GM23338 (cell line): ENCODE measurements at regions not wholly inside any gene's neighbourhood (a gene's known extent, or its start where the extent isn't known, plus 50 kb on each side); places are given as distances from the start of the nearest gene placed in this dataset.

Experiments used
- ATAC-seq: fragments of 200-7000 bp; cut with Tn5 transposase; 3 replicates; pipeline ENCODE4 v1.9.1; 2020
- DNase-seq: peaks from one replicate; pipeline ENCODE4 v3.0.0-alpha.2; 2015; ENCODE audit warnings: low spot score
- H2AFZ ChIP-seq: fragments of 200-600 bp; sonication (generic); 2 replicates; pipeline ENCODE4 v1.8.0; 2016; ENCODE audit warnings: antibody characterized with exemption, mild to moderate bottlenecking, moderate library complexity
- H3F3A ChIP-seq: fragments of 200-600 bp; sonication (generic); replicated peaks from 2 replicates; pipeline ENCODE4 v1.8.0; 2017; ENCODE audit warnings: antibody characterized with exemption, mixed run types, low read depth
- H3K27ac ChIP-seq: fragments of 200-600 bp; sonication (generic); 2 replicates; pipeline ENCODE4 v1.6.1; 2016; ENCODE audit warnings: low read depth
- H3K27me3 ChIP-seq: fragments of 200-600 bp; sonication (generic); 2 replicates; pipeline ENCODE4 v1.8.0; 2016; ENCODE audit warnings: mild to moderate bottlenecking, mixed run types, moderate library complexity; ENCODE audit not compliant: insufficient read depth
- H3K36me3 ChIP-seq: fragments of 200-600 bp; sonication (generic); 2 replicates; pipeline ENCODE4 v1.8.0; 2016; ENCODE audit warnings: mild to moderate bottlenecking; ENCODE audit not compliant: insufficient read depth
- H3K4me1 ChIP-seq: fragments of 200-600 bp; sonication (generic); 2 replicates; pipeline ENCODE4 v1.8.0; 2016; ENCODE audit warnings: mild to moderate bottlenecking, moderate library complexity; ENCODE audit not compliant: insufficient read depth
- H3K4me2 ChIP-seq: fragments of 200-600 bp; sonication (generic); 2 replicates; pipeline ENCODE4 v1.7.1; 2017; ENCODE audit warnings: mixed run types
- H3K4me3 ChIP-seq: fragments of 200-600 bp; sonication (generic); 2 replicates; pipeline ENCODE4 v1.6.1; 2016; ENCODE audit warnings: mixed run types
- H3K79me2 ChIP-seq: fragments of 200-600 bp; sonication (generic); replicated peaks from 2 replicates; pipeline ENCODE4 v1.8.0; 2017; ENCODE audit warnings: mild to moderate bottlenecking; ENCODE audit not compliant: insufficient read depth
- H3K9me2 ChIP-seq: fragments of 200-600 bp; sonication (generic); 2 replicates; pipeline ENCODE4 v1.8.0; 2017; ENCODE audit not compliant: insufficient read depth
- H4K20me1 ChIP-seq: fragments of 200-600 bp; sonication (generic); replicated peaks from 2 replicates; pipeline ENCODE4 v1.8.0; 2017; ENCODE audit warnings: mild to moderate bottlenecking; ENCODE audit not compliant: insufficient read depth
- H3K27ac Mint-ChIP-seq: 2 replicates; pipeline ENCODE4 v1.8.0; 2020; ENCODE audit warnings: inconsistent platforms, mild to moderate bottlenecking, moderate library complexity, mixed read lengths
- H3K27me3 Mint-ChIP-seq: 3 replicates; pipeline ENCODE4 v1.8.0; 2022; ENCODE audit warnings: low read depth, mild to moderate bottlenecking, moderate library complexity, mixed read lengths, inconsistent platforms; ENCODE audit not compliant: insufficient read depth, poor library complexity
- H3K36me3 Mint-ChIP-seq: 3 replicates; pipeline ENCODE4 v1.8.0; 2021; ENCODE audit warnings: low read depth, mild to moderate bottlenecking, inconsistent platforms, moderate library complexity, mixed read lengths
- H3K4me1 Mint-ChIP-seq: 3 replicates; pipeline ENCODE4 v1.8.0; 2020; ENCODE audit warnings: mild to moderate bottlenecking, inconsistent platforms, mixed read lengths
- H3K4me3 Mint-ChIP-seq: 3 replicates; pipeline ENCODE4 v1.8.0; 2021; ENCODE audit warnings: moderate library complexity, mild to moderate bottlenecking, inconsistent platforms, mixed read lengths
- H3K9me3 Mint-ChIP-seq: 3 replicates; pipeline ENCODE4 v1.8.0; 2020; ENCODE audit warnings: moderate library complexity, mild to moderate bottlenecking, inconsistent platforms, mixed read lengths
- CREB1 ChIP-seq: fragments of 250-450 bp; sonication (Bioruptor Pico); IDR thresholded peaks from 2 replicates; pipeline ENCODE4 v1.5.0; 2020; ENCODE audit warnings: low read depth, mild to moderate bottlenecking, moderate library complexity
- ETS1 ChIP-seq: IDR thresholded peaks from 2 replicates; pipeline ENCODE4 v1.6.1; 2016; ENCODE audit warnings: antibody characterized with exemption
- EZH2 ChIP-seq: fragments of 200-600 bp; sonication (generic); IDR thresholded peaks from one replicate; pipeline ENCODE4 v1.8.0; 2017; ENCODE audit warnings: antibody characterized with exemption, mild to moderate bottlenecking, low read depth; ENCODE audit not compliant: unreplicated experiment
- EZH2phosphoT487 ChIP-seq: fragments of 200-600 bp; sonication (generic); IDR thresholded peaks from one replicate; pipeline ENCODE4 v1.8.1; 2018; ENCODE audit warnings: antibody characterized with exemption; ENCODE audit not compliant: unreplicated experiment
- ZNF114 ChIP-seq: fragments of 250-450 bp; sonication (Bioruptor Pico); IDR thresholded peaks from 2 replicates; pipeline ENCODE4 v1.5.0; 2020; ENCODE audit warnings: mild to moderate bottlenecking, moderate library complexity
- ZNF462 ChIP-seq: fragments of 250-450 bp; sonication (Bioruptor Pico); IDR thresholded peaks from 2 replicates; pipeline ENCODE4 v1.5.0; 2020; ENCODE audit warnings: mild to moderate bottlenecking, moderate library complexity

- Mint-ChIP-seq H3K36me3 (no peaks in the 10 kb centered on the region), H3K27ac (peak overlapping the region; percentile 91), H3K27me3 (no peaks in the 10 kb centered on the region), H3K4me1 (no peaks in the 10 kb centered on the region; the same call in 2 of the 3 replicates), H3K4me3 (no peak overlapping the region), H3K9me3 (no peaks in the 10 kb centered on the region)
- Histone ChIP-seq H2AFZ (peak overlapping the region; percentile 33; the same call in 1 of the 2 replicates), H3K4me1 (no peaks in the 10 kb centered on the region), H3K4me2 (no peak overlapping the region), H3K27ac (no peak overlapping the region), H4K20me1 (no peaks in the 10 kb centered on the region), H3K4me3 (no peak overlapping the region), H3K9me2 (no peaks in the 10 kb centered on the region), H3K36me3 (no peaks in the 10 kb centered on the region), H3K27me3 (no peaks in the 10 kb centered on the region), H3F3A (no peaks in the 10 kb centered on the region), H3K79me2 (no peaks in the 10 kb centered on the region)
- DNase-seq = no peak
- TF ChIP-seq EZH2 (no peak), ETS1 (no peak), EZH2phosphoT487 (no peak), ZNF114 (CRISPR knock-in tag) (no peak), CREB1 (CRISPR knock-in tag) (no peak), ZNF462 (CRISPR knock-in tag) (no peak)
- ATAC-seq = no peak
Observed at GRCh38 chr9:29701559-29701958, 2128.3 kb upstream of the C9orf72 start.
